ENCODE measurements at regions not wholly inside any gene's neighbourhood (a gene's known extent, or its start where the extent isn't known, plus 50 kb on each side); places are given as distances from the start of the nearest gene placed in this dataset.

DNA sequence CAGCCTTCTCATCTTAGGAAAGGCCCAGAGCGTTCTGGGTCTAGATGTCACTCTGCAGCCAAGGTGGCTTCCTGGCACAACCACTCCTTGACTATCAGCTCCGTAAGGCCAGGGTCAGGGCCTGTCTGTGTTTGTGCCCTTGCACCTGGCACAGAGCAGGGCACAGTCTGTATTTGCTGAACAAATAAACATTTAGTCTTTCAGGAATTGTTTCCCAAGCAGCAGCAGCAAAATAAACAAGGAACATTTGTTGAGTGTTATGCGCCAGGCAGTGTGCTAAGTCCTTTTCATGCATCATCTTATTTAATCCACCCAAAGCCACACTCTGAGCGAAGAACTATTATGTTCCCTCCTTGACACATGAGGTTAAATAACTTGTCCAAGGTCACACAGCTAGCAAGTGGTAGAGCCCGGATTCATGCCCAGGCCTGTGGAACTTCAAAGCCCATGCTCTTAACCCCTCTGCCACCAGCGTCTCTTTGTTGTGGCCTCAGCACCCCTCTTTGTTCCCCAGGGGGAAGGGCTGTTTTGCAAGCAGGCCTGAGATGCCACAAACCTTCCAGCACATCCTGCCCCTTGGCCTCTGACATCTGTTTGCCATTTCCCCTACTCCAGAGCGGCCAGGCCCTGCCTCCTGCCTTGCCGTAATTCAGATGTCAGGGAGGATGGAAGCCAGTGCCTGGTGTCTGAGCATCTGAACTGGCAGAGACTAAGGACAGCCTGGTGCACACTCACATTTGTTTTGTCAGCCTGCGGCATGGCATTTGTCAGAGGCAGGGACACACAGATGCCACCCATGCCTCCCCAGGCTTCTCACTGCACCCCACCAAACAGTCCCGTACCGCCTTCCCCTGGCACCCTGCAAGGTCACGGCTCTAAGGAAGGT is 325.8 kb upstream of the ZMIZ1 start:
- H3K27ac ChIP-seq: peak overlapping the region; percentile 55 to 85 (median 76)
- TF ChIP-seq CTCF (IDR thresholded peaks at IDR 0.05): no peak
- ATAC-seq (peak; percentile 62 to 75 (median 68)), FAIRE-seq (no peak), DNase-seq (peak; percentile 63 to 83 (median 76))
- intact Hi-C loops (cut with DNase I): no loop called here
- no peaks in the 10 kb centered on the region for H3K27me3 ChIP-seq
- H3K4me3 ChIP-seq: no peak overlapping the region
- peaks cover 38 to 65% (median 57%) of the 10 kb centered on the region in 3 donors for H3K4me1 ChIP-seq
- H3K9me3 ChIP-seq: no peaks in the 10 kb centered on the region
- 54 to 58% methylated on average over 12 of the region's 12 CpGs for WGBS, 2 donors
- no peaks in the 10 kb centered on the region for H3K36me3 ChIP-seq

DNA sequence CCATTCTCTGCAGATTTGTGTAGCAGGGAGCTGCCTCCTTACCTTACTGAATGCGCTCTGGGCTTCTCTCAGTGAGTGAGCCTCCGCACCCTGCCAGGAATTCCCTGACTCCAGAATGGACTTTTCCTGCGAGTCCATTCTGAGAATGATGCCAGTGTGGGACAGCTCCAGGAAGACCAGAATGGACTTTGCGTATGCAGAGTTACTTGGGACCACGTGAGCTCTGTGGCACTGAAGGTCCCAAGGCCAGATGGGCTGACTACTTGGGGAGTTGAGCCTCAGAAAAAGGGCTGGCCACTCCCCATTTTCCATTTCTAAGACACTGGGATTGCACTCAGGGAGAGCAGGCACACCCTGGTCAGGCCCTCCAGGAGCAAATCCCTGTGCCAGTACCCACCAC is 324.7 kb upstream of the ZMIZ1 start:
- Histone ChIP-seq H3K4me1 (peaks cover 38 to 65% (median 57%) of the 10 kb centered on the region in 3 donors), H3K36me3 (no peaks in the 10 kb centered on the region), H3K4me3 (no peak overlapping the region), H3K27ac (peak overlapping the region; percentile 62 to 87 (median 80)), H3K9me3 (no peaks in the 10 kb centered on the region), H3K27me3 (no peaks in the 10 kb centered on the region)
- DNase-seq: no peak
- no peak for TF ChIP-seq CTCF (IDR thresholded peaks at IDR 0.05)
- intact Hi-C loops (cut with DNase I): no loop called here
- FAIRE-seq: no peak
- WGBS, 2 donors: 65 to 80% methylated on average over 5 of the region's 5 CpGs
- peak in 3 of 4 donors; percentile 4 to 26 (median 8) for ATAC-seq

DNA sequence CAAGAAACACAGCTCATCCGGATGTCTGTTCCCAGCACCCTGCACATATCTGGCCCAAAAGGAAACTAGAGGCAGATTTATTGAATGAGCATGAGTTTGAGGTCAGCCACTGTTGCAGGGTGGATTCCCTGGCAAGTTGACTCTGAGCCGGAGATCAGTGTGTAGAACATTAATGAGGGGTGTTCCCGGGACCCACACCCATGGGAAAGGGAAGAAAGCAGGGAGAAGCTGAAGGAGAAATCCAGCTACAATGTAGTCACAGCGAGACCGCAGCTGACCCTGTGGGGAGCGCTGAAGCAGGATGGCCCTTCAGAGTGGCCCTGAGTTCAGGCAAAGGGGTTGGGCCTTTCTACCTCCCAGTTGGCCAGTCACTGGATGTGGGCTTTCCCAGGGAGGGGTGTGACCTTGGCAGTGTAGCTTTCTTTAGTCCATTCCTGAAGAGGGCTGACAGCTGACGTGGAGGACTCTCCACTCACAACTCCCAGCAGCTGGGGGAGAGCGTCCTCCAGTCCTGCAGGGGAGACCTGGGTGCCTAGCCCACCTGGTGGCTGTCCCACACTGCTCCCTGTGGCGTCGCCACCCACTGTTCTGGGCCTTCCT is 324.2 kb upstream of the ZMIZ1 start:
- FAIRE-seq (no peak), DNase-seq (peak; percentile 69 to 88 (median 76)), ATAC-seq (peak; percentile 74 to 81 (median 78))
- intact Hi-C loops (cut with DNase I): no loop called here
- H3K4me1 ChIP-seq: peaks cover 38 to 61% (median 57%) of the 10 kb centered on the region in 3 donors
- no peaks in the 10 kb centered on the region for H3K27me3 ChIP-seq
- no peaks in the 10 kb centered on the region for H3K36me3 ChIP-seq
- no peak for TF ChIP-seq CTCF (IDR thresholded peaks at IDR 0.05)
- H3K9me3 ChIP-seq: no peaks in the 10 kb centered on the region
- WGBS, 2 donors: 26 to 31% methylated on average over 10 of the region's 10 CpGs
- no peak overlapping the region for H3K4me3 ChIP-seq
- H3K27ac ChIP-seq: peak overlapping the region; percentile 62 to 87 (median 80)

- ATAC-seq: peak; percentile 27 to 61 (median 52)
- H3K27me3 ChIP-seq: no peaks in the 10 kb centered on the region
- H3K4me3 ChIP-seq: no peak overlapping the region
- peak in 5 of 6 donors; percentile 53 to 69 (median 58) for DNase-seq
- no peaks in the 10 kb centered on the region for H3K9me3 ChIP-seq
- no peak for FAIRE-seq
- H3K36me3 ChIP-seq: no peaks in the 10 kb centered on the region
- H3K4me1 ChIP-seq: peaks cover 38 to 57% (median 52%) of the 10 kb centered on the region in 3 donors
- intact Hi-C loops (cut with DNase I): no loop called here
- TF ChIP-seq CTCF (IDR thresholded peaks at IDR 0.05): no peak
- 16 to 21% methylated on average over 4 of the region's 4 CpGs for WGBS, 2 donors
- H3K27ac ChIP-seq: peak overlapping the region; percentile 62 to 87 (median 80)
These were observed 323.3 kb upstream of the ZMIZ1 start for GRCh38 chr10:78745441-78745840.

All from pancreas (tissue), 10 donors.